ENCODE measurements at regions not wholly inside any gene's neighbourhood (a gene's known extent, or its start where the extent isn't known, plus 50 kb on each side); places are given as distances from the start of the nearest gene placed in this dataset.

GRCh38 chr22:22167791-22168189 is 76.8 kb upstream of the VPREB1 start:
- TF ChIP-seq CTCF (IDR thresholded peaks at IDR 0.05), result no peak
- no peak for TF ChIP-seq EP300 (IDR thresholded peaks at IDR 0.05)
- TF ChIP-seq POLR2A (IDR thresholded peaks at IDR 0.05), result no peak

Data from sigmoid colon (tissue), 4 donors.